Peyer's patch (tissue), 4 donors: ENCODE measurements at regions not wholly inside any gene's neighbourhood (a gene's known extent, or its start where the extent isn't known, plus 50 kb on each side); places are given as distances from the start of the nearest gene placed in this dataset.

ENCODE experiments used
- CTCF ChIP-seq, 6 experiments: fragments of 450-650 bp in 4 of 6; fragments of 200-600 bp in 2 of 6; sonication (generic) in 1 of 6; IDR thresholded peaks; one replicate each; pipeline ENCODE4 v1.5.1; 2017 to 2019; ENCODE audit warnings: antibody characterized with exemption in 6 of 6, mild to moderate bottlenecking in 3 of 6, moderate library complexity in 1 of 6
- POLR2A ChIP-seq, 2 donors: fragments of 450-650 bp; IDR thresholded peaks; one replicate each; pipeline ENCODE4 v1.5.1; 2017; ENCODE audit warnings: antibody characterized with exemption in 2 of 2, mild to moderate bottlenecking in 2 of 2, moderate library complexity in 2 of 2

- TF ChIP-seq CTCF (IDR thresholded peaks at IDR 0.05), result no peak
- no peak for TF ChIP-seq POLR2A (IDR thresholded peaks at IDR 0.05)
Observed at GRCh38 chr12:124238886-124239285, 56.0 kb upstream of the RFLNA start.
